ENCODE measurements at regions not wholly inside any gene's neighbourhood (a gene's known extent, or its start where the extent isn't known, plus 50 kb on each side); places are given as distances from the start of the nearest gene placed in this dataset.

GRCh38 chr15:93700051-93700450, 531.3 kb upstream of the MCTP2 start:
- TF ChIP-seq CTCF (IDR thresholded peaks at IDR 0.05): no peak
- Mint-ChIP-seq H3K4me3 (no peak overlapping the region), H3K27me3 (ENCODE audit: low read depth, poor library complexity) (peaks cover 9% of the 10 kb centered on the region), H3K36me3 (ENCODE audit: low read depth) (peaks cover 10% of the 10 kb centered on the region), H3K4me1 (peaks cover 6% of the 10 kb centered on the region), H3K27ac (no peak overlapping the region), H3K9me3 (peaks cover 39% of the 10 kb centered on the region)
- no peak for DNase-seq

DNA sequence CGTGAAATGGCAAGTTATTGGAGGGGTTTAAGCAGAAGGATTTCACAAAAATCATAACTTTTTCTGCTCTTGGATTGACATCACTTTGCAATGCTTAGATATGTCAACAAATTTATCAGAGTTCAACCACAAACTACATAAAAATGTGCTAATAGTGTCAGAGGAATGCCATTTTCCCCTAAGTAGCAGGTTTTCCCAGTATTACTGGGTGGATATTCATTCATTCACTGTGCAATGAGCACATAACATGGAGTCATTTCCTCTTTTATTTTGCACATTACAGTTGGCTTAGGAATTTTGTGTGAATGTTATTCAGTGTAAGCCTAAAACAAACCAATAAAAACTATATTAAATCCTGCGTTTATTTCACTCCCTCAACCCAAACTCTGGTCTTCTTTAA, 537.3 kb upstream of the MCTP2 start:
- TF ChIP-seq CTCF (IDR thresholded peaks at IDR 0.05): no peak
- Mint-ChIP-seq H3K27me3 (ENCODE audit: low read depth, poor library complexity) (peaks cover 3% of the 10 kb centered on the region), H3K27ac (no peak overlapping the region), H3K4me1 (no peaks in the 10 kb centered on the region), H3K36me3 (ENCODE audit: low read depth) (peaks cover 10% of the 10 kb centered on the region), H3K9me3 (peaks cover 37% of the 10 kb centered on the region), H3K4me3 (no peak overlapping the region)
- no peak for DNase-seq

- Mint-ChIP-seq H3K36me3 (ENCODE audit: low read depth) (peaks cover 15% of the 10 kb centered on the region), H3K4me3 (no peak overlapping the region), H3K27me3 (ENCODE audit: low read depth, poor library complexity) (peaks cover 7% of the 10 kb centered on the region), H3K27ac (no peak overlapping the region), H3K9me3 (peaks cover 51% of the 10 kb centered on the region), H3K4me1 (peaks cover 7% of the 10 kb centered on the region)
- TF ChIP-seq CTCF (IDR thresholded peaks at IDR 0.05): no peak
- no peak for DNase-seq
These were observed 547.7 kb upstream of the MCTP2 start for GRCh38 chr15:93683651-93684050.

GRCh38 chr15:93671387-93671943, 559.9 kb upstream of the MCTP2 start:
- DNase-seq: no peak
- no peak for TF ChIP-seq CTCF (IDR thresholded peaks at IDR 0.05)
- peaks cover 13% of the 10 kb centered on the region for H3K36me3 Mint-ChIP-seq (ENCODE audit: low read depth)
- peaks cover 3% of the 10 kb centered on the region for H3K27me3 Mint-ChIP-seq (ENCODE audit: low read depth, poor library complexity)
- no peak overlapping the region for H3K27ac Mint-ChIP-seq
- no peak overlapping the region for H3K4me3 Mint-ChIP-seq
- peaks cover 31% of the 10 kb centered on the region for H3K9me3 Mint-ChIP-seq
- peaks cover 28% of the 10 kb centered on the region for H3K4me1 Mint-ChIP-seq

DNA sequence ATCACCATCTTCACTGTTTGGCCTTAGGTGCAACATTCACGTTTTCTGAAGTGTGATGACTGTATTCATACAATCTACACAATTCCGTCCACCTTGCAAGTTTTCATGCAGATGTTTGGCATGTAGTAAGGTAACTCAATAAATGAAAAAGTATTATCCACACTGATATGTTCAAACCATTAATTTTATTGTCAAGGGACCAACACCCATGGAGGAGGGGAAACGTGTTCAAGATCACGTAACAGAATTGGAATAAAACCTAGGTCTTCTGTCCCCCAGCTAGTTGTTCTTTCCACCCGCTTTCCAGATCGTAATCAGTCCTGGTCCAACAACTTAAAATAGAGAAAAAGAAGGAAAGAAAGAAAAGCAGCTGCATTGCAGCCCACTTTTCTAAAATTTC, 560.4 kb upstream of the MCTP2 start:
- no peak for TF ChIP-seq CTCF (IDR thresholded peaks at IDR 0.05)
- DNase-seq: no peak
- Mint-ChIP-seq H3K27me3 (ENCODE audit: low read depth, poor library complexity) (peaks cover 3% of the 10 kb centered on the region), H3K4me3 (no peak overlapping the region), H3K36me3 (ENCODE audit: low read depth) (peaks cover 13% of the 10 kb centered on the region), H3K4me1 (peaks cover 28% of the 10 kb centered on the region), H3K27ac (no peak overlapping the region), H3K9me3 (peaks cover 31% of the 10 kb centered on the region)

- Mint-ChIP-seq H3K4me1 (peaks cover 8% of the 10 kb centered on the region), H3K27me3 (ENCODE audit: low read depth, poor library complexity) (no peaks in the 10 kb centered on the region), H3K36me3 (ENCODE audit: low read depth) (no peaks in the 10 kb centered on the region), H3K27ac (no peak overlapping the region), H3K9me3 (no peaks in the 10 kb centered on the region), H3K4me3 (no peak overlapping the region)
- TF ChIP-seq CTCF (IDR thresholded peaks at IDR 0.05): no peak
- no peak for DNase-seq
These were observed 567.0 kb upstream of the MCTP2 start for GRCh38 chr15:93664213-93664956.

Measured in nephron progenitor cell (in vitro differentiated cells).